AG04450 (cell line): ENCODE measurements at regions not wholly inside any gene's neighbourhood (a gene's known extent, or its start where the extent isn't known, plus 50 kb on each side); places are given as distances from the start of the nearest gene placed in this dataset.

Source experiments
- CTCF ChIA-PET: fragments of 300-600, 350-600 bp; formaldehyde crosslinking; extraction: SDS; loops from one replicate; lab custom pipeline; 2022; ENCODE audit warnings: antibody characterized with exemption, inconsistent platforms; lab: Charles Lee
- POLR2A ChIA-PET: fragments of 350-600 bp; formaldehyde crosslinking; extraction: SDS; loops from one replicate; lab custom pipeline; 2021; ENCODE audit warnings: antibody characterized with exemption, inconsistent platforms; lab: Yijun Ruan, JAX
- DNase-seq: peaks from one replicate; pipeline ENCODE4 v3.0.0-alpha.2; 2011; ENCODE audit warnings: low read depth, low spot score
- H3K27ac ChIP-seq: one replicate; pipeline ENCODE4 v1.5.1; 2012; ENCODE audit warnings: low read depth, low read length, control low read depth
- H3K27me3 ChIP-seq: one replicate; pipeline ENCODE4 v1.6.0; 2012; ENCODE audit warnings: low read length; ENCODE audit not compliant: control insufficient read depth, insufficient read depth
- H3K4me3 ChIP-seq: 2 replicates; pipeline ENCODE4 v1.5.1; 2011; ENCODE audit warnings: mild to moderate bottlenecking, low read depth, low read length, control low read depth
- H3K9me3 ChIP-seq: 2 replicates; pipeline ENCODE4 v1.5.1; 2012; ENCODE audit warnings: low read length; ENCODE audit not compliant: control insufficient read depth, insufficient read depth
- CTCF ChIP-seq: IDR thresholded peaks from 2 replicates; pipeline ENCODE4 v1.5.1; 2011; ENCODE audit warnings: low read depth, low read length, control low read depth, inconsistent platforms

- no peak for TF ChIP-seq CTCF
- H3K27ac ChIP-seq: no peak overlapping the region
- CTCF ChIA-PET: no interaction called here
These were observed 212.3 kb downstream of the ICE1 start for GRCh38 chr5:5634817-5635216.

GRCh38 chr5:5633579-5633978 is 211.1 kb downstream of the ICE1 start:
- H3K27ac ChIP-seq: no peak overlapping the region
- no peak for DNase-seq
- ChIA-PET POLR2A (no interaction called here), CTCF (no interaction called here)
- TF ChIP-seq CTCF: no peak
- H3K4me3 ChIP-seq: no peak overlapping the region
- H3K27me3 ChIP-seq: no peaks in the 10 kb centered on the region
- peaks cover 41% of the 10 kb centered on the region for H3K9me3 ChIP-seq

More at GRCh38 chr5:5634817-5635216, 212.3 kb downstream of the ICE1 start:
- POLR2A ChIA-PET: no interaction called here
- no peak overlapping the region for H3K4me3 ChIP-seq
- no peak for DNase-seq
- no peaks in the 10 kb centered on the region for H3K27me3 ChIP-seq
- H3K9me3 ChIP-seq: peaks cover 31% of the 10 kb centered on the region

- TF ChIP-seq CTCF: no peak
- Histone ChIP-seq H3K27ac (no peak overlapping the region), H3K9me3 (peaks cover 45% of the 10 kb centered on the region), H3K27me3 (no peaks in the 10 kb centered on the region), H3K4me3 (no peak overlapping the region)
- CTCF ChIA-PET: no interaction called here
- no peak for DNase-seq
- POLR2A ChIA-PET: no interaction called here
These were observed 210.2 kb downstream of the ICE1 start for GRCh38 chr5:5632678-5633077.

- no peak overlapping the region for H3K4me3 ChIP-seq
- H3K27me3 ChIP-seq: no peaks in the 10 kb centered on the region
- DNase-seq: no peak
- H3K27ac ChIP-seq: no peak overlapping the region
- ChIA-PET CTCF (no interaction called here), POLR2A (no interaction called here)
- H3K9me3 ChIP-seq: peaks cover 49% of the 10 kb centered on the region
- no peak for TF ChIP-seq CTCF
These were observed 207.1 kb downstream of the ICE1 start for GRCh38 chr5:5629607-5629978.

- ChIA-PET CTCF (no interaction called here), POLR2A (no interaction called here)
- H3K27me3 ChIP-seq: no peaks in the 10 kb centered on the region
- H3K9me3 ChIP-seq: peaks cover 51% of the 10 kb centered on the region
- no peak overlapping the region for H3K4me3 ChIP-seq
- no peak overlapping the region for H3K27ac ChIP-seq
- no peak for TF ChIP-seq CTCF
- DNase-seq: no peak
These were observed 206.6 kb downstream of the ICE1 start for GRCh38 chr5:5628866-5629606.
